Retinal pigment epithelial cell (primary cell): ENCODE measurements at regions not wholly inside any gene's neighbourhood (a gene's known extent, or its start where the extent isn't known, plus 50 kb on each side); places are given as distances from the start of the nearest gene placed in this dataset.

Source experiments
- DNase-seq: peaks from one replicate; pipeline ENCODE4 v3.0.0-alpha.2; 2010; ENCODE audit warnings: low read depth
- H3K4me3 ChIP-seq: 2 replicates; pipeline ENCODE4 v1.5.1; 2011; ENCODE audit warnings: mild to moderate bottlenecking, low read length, control low read depth, moderate library complexity
- TF ChIP-seq, protein P1 (sequence below): conservative IDR thresholded peaks from 2 replicates; pipeline ENCODE4 v1.5.1; 2011; ENCODE audit warnings: low read depth, low read length, control low read depth, inconsistent platforms

DNA sequence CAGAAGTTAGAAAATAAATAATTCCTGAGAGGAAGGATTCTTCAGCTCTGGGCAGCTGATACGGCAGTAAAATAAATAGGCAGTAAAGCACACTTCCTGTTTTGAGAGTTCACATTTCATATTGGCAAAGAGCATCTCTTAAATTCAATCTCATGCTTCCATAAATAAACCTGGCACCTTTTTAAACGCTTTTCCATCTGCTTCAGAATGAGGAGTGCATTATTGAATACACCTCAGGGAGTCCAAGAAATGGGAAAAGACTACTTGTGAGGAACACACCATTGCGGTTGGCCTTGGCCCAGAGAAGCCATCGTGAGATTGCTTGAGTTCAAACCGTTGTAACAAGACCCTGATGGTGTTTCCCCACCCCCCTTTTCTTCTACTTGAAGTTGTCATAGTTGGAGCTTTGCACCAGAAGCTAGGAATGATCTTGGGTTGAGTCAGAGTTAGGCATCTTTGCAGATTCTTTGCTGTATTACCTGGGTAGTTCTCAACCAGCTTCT lies 123.9 kb downstream of the RDH14 start:
- TF ChIP-seq, protein P1, sequence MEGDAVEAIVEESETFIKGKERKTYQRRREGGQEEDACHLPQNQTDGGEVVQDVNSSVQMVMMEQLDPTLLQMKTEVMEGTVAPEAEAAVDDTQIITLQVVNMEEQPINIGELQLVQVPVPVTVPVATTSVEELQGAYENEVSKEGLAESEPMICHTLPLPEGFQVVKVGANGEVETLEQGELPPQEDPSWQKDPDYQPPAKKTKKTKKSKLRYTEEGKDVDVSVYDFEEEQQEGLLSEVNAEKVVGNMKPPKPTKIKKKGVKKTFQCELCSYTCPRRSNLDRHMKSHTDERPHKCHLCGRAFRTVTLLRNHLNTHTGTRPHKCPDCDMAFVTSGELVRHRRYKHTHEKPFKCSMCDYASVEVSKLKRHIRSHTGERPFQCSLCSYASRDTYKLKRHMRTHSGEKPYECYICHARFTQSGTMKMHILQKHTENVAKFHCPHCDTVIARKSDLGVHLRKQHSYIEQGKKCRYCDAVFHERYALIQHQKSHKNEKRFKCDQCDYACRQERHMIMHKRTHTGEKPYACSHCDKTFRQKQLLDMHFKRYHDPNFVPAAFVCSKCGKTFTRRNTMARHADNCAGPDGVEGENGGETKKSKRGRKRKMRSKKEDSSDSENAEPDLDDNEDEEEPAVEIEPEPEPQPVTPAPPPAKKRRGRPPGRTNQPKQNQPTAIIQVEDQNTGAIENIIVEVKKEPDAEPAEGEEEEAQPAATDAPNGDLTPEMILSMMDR: no peak

DNA sequence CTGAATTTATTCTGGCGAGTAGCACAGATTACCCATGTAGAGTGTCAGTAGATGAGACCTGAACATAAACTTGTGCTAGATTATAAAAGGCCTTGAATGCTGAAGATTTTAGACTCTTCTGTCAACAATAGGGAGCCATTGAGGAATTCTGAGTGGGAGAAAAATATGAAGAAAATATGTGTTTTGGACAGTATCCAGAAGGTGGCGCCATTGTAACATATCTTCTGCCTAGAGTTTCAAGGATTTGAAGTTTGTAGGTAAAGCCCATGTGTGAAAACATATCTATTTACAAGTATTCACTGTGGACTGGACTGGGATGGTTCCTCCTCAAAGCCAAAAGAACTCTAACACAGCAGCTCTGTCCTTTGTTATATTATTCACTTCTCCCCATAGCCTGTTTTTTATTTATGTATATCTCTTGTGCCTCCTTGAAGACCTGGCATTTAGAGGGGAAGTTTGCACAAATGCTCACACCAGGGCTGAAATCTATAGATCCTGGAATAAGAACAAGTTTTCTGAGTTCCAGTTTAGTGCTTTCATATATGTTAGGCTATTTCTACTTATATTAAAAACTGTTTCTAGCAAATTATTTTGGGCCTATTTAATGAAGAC lies 124.9 kb downstream of the RDH14 start:
- H3K4me3 ChIP-seq: no peak overlapping the region
- DNase-seq: no peak
- TF ChIP-seq, protein P1: peak; percentile 65

More for the DNA sequence above, 123.9 kb downstream of the RDH14 start:
- DNase-seq: no peak
- no peak overlapping the region for H3K4me3 ChIP-seq

DNA sequence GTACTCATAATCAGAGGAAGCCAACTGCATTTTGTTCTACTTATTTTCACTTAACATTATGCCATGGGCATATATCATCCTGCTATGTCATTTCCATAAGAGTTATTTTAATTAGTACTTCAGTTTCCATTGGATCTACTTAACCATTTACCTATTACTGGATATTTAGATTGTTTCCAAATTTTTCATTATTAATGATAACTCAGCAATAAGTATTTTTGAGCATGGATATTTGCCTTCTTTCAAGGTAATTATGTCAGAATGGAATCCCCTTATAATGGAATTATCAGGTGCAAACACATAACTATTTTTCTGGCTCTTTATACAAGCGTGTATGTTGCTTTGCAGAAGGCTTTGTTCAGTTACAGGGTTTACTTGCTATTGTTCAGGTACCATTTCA lies 126.6 kb downstream of the RDH14 start:
- no peak for DNase-seq
- H3K4me3 ChIP-seq: no peak overlapping the region
- TF ChIP-seq, protein P1: no peak

GRCh38 chr2:18432999-18433398 lies 127.5 kb downstream of the RDH14 start:
- DNase-seq: no peak
- H3K4me3 ChIP-seq: no peak overlapping the region
- TF ChIP-seq, protein P1: no peak

DNA sequence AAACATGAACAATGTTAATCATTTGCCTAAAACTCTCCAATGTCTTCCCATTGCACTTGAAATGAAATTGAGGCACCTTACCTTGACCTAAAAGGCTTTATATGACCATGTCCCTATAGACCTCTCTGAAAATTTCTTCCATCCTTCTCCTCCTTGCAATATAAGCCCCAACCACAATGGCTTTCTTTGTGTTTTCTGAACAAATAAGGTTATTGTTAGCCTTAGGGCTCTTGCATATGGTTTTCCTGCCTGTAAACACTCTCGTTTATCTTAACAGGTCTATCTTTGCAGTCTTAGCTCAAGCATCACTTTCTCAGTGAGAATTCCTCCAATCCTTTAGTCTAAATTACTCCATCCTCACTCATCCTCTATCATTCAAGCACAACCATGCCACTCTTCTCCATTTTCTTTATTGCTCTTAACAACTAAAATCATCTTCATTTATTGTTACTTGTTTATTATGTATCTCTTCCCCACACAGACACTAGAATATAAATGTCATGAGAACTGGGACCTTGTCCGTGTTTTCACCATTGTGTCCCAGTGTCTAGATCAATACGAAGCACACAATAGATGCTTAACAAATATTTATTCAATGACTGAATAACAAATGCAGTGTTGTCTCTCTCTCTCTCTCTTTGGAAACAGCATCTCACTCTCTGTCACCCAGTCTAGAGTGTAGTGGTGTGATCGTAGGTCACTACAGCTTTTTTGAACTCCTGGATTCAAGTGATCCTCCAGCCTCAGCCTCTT lies 129.3 kb downstream of the RDH14 start:
- DNase-seq: no peak
- H3K4me3 ChIP-seq: no peak overlapping the region
- TF ChIP-seq, protein P1: no peak

GRCh38 chr2:18428516-18428915 lies 131.9 kb downstream of the RDH14 start:
- H3K4me3 ChIP-seq: no peak overlapping the region
- TF ChIP-seq, protein P1: no peak
- no peak for DNase-seq

- TF ChIP-seq, protein P1: no peak
- no peak for DNase-seq
- no peak overlapping the region for H3K4me3 ChIP-seq
Measured at GRCh38 chr2:18427762-18428161, 132.7 kb downstream of the RDH14 start.
